ENCODE measurements at regions not wholly inside any gene's neighbourhood (a gene's known extent, or its start where the extent isn't known, plus 50 kb on each side); places are given as distances from the start of the nearest gene placed in this dataset.
"Not testable (repeated sequence)": the region's sequence is repeated elsewhere in the genome, so short reads cannot be mapped to it uniquely, and the experiment has no call there.

DNA sequence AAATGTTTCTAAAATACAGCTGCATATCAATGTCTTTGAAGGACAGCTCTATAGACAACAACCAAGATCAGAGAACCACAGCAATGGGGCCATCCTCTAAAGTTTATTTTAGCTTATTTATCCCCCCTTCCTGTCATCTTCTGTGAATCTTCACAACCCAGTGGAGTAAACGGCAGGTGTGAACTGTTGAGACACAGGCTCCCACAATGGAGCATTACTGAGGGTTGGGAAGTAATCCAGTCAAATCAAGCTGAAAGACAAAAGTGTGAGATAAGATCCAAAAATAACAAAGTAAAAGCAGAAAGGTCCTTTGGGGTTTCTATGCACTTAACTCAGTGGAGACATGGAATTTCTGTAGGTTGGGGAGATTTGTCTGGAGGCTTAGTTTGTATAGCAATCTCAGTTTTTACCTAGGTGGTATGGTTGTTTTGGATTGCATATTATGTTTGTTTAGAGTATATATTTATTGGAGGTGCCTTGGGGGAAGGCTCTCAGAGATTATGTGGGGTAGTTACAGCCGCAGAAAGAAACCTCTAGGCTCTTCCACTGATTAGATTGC is 286.9 kb upstream of the ADGRL2 start:
- TF ChIP-seq, protein P1, sequence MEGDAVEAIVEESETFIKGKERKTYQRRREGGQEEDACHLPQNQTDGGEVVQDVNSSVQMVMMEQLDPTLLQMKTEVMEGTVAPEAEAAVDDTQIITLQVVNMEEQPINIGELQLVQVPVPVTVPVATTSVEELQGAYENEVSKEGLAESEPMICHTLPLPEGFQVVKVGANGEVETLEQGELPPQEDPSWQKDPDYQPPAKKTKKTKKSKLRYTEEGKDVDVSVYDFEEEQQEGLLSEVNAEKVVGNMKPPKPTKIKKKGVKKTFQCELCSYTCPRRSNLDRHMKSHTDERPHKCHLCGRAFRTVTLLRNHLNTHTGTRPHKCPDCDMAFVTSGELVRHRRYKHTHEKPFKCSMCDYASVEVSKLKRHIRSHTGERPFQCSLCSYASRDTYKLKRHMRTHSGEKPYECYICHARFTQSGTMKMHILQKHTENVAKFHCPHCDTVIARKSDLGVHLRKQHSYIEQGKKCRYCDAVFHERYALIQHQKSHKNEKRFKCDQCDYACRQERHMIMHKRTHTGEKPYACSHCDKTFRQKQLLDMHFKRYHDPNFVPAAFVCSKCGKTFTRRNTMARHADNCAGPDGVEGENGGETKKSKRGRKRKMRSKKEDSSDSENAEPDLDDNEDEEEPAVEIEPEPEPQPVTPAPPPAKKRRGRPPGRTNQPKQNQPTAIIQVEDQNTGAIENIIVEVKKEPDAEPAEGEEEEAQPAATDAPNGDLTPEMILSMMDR (conservative IDR thresholded peaks at IDR 0.05) = no peak
- no peak overlapping the region for H3K27ac ChIP-seq

DNA sequence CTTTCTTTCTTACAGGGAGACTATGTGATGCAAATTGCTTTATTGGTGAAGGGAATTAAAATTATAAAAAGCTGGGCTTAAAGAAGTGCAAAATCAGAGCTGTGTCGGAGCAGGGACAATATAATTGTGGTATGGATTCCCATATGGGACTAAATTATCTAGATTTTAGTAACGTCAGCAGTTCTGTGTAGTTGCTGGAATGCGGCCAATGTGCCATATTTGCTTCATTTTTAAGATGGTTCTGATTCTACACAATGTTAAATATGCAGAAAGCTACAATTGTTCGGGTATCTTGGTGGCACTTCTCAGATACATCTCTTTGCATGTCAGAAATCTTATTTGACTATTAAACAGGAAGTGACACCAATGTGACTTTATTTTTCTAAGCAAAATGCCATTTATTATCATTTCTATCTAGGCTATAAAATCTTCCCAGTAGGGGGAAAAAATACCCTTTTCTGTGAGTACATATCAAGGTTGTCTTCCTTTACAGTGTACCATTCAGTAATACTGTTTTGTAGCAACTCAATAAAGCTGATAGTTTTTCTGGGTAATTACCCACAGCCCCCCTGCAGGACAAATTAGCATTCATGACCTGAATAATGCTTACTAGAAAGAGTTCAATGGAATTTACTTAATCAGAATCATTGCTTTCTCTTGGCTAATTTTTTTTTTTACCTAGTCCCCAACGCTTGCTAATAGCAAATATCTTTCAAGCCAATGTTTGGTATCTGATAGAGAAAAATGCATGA is 288.3 kb upstream of the ADGRL2 start:
- H3K27ac ChIP-seq = no peak overlapping the region
- TF ChIP-seq, protein P1 (conservative IDR thresholded peaks at IDR 0.05) = no peak

DNA sequence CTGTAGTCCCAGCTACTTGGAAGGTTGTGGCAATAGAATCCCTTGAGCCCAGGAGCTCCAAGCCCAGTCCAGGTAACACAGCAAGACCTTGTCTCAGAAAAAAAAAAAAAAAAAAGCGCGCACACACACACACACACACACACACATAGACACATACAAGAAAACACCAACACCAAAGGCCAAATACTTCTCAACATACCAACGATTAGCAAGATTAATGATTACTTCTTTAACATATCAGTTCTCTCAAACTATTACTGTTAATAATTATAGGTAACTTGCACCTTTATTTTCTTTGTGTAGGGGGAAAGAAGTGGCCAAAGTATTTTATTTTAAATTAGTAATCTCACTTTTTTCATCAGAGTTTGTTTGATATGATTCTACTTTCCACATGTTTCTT is 289.5 kb upstream of the ADGRL2 start:
- TF ChIP-seq, protein P1 (conservative IDR thresholded peaks at IDR 0.05) = no peak
- H3K27ac ChIP-seq = no peak overlapping the region

DNA sequence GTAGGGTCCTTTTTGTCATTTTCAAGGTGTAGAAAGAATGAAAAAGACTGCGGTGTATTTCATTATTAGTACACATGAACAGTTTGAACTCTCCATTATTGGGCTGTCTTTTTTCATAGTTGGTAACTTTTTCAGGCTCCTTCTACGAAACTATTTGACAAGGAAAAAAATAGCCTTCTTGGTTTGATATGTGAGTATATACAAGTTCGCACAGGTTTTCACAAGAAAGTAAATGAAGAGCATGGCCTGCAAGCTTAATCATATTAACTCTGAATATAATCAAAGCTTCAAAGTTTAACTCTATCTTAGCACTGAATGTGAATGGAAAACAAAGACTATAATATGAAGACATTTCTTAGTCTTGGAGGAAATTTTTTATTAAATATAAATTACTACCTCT is 290.0 kb upstream of the ADGRL2 start:
- no peak overlapping the region for H3K27ac ChIP-seq
- TF ChIP-seq, protein P1 (conservative IDR thresholded peaks at IDR 0.05) = no peak

DNA sequence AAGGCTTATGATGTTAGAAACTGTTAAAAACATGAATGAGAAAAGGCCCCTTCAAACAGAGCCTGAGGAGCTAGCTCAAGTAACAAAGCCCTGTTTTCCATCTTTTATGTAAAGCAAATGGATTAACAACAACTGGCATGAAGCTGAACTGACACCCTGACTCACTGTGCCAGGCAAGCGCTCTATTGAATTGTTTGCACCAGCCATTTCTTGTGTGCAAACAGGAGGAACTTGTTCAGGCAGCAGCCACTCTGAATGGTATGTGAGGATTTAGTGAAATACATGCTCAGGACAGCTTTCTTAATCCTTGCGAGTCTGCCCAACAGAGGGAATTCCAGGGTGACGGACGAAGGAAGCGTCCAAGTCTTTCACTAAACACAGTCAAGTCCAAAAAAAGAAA is 291.1 kb upstream of the ADGRL2 start:
- H3K27ac ChIP-seq = peak overlapping the region; percentile 31

DNA sequence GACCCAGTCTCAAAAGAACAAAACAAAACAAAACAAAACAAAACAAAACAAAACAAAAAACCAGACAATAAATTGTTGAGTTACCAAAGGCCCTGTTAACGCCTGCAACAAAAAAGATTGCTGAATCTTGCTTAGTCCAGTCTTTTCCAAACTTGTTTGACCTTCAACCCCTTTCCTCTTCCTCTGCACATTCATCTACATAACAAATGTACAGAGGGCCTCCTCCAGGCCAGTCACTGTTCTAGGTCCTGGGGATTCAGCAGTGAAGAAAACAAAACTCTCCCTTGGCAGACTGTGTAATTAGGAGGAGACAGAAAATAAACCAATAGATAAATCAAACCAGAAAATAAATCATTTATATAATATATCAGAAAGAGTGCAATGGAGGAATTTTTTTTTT is 294.0 kb upstream of the ADGRL2 start:
- no peak overlapping the region for H3K27ac ChIP-seq
- TF ChIP-seq, protein P1 (conservative IDR thresholded peaks at IDR 0.05) = no peak

More for the DNA sequence above, 291.1 kb upstream of the ADGRL2 start:
- TF ChIP-seq, protein P1 (conservative IDR thresholded peaks at IDR 0.05) = no peak

DNA sequence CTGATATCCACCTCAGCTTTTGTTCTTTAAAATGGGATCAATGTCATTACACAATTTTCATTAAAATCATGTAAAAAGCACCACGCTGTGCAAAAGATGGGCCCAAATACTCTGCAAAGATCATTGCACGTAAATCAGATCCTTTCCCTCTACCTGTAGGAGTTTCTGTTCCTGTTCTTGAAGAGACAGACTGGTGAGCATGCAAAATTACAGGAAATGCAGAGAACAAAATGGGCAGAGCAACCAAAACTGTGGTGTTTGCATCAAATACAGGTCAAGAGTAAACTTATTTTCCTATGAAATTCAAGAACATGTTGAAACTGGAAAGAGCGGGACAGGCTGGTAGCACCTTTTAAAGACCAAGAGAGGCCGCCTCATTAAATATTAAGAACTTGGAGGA is 294.9 kb upstream of the ADGRL2 start:
- H3K27ac ChIP-seq = no peak overlapping the region

DNA sequence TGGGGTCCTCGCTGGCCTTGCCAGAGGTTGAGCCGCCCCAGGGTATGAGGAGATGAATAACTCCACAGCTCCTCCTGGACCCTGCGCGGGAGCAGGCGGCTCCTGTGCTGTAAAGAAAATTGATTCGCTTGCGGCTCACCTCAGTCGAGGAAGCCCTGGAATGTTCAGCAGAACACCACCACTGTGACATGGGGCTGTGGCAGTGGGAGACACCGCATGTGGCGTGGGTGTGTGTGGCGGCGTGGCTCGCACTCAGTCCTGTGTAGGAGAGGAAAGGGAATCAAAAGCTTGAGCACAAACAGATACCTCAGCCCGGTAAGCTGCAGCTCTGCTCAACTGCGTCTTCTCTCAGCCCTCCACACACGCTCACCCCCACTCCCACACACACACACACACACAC is 295.9 kb upstream of the ADGRL2 start:
- not testable (repeated sequence) for H3K27ac ChIP-seq

More for the DNA sequence above, 294.9 kb upstream of the ADGRL2 start:
- TF ChIP-seq, protein P1 (conservative IDR thresholded peaks at IDR 0.05) = no peak

DNA sequence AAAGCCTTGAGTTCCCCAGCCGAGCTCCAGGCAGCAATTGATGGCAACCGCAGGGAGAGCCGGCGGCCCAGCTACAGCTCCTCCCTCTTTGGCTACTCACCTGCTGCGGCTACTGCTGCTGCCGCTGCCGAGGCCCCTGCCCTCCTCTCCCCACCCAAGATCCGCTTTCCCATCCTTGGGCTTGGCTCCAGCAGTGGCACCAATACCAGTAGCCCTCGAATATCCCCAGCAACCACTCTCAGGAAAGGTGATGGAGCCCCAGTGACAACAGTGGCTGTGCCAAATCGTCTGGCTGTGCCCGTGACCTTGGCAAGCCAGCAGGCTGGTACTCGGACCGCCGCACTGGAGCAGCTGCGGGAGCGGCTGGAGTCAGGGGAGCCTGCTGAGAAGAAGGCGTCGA is 298.0 kb upstream of the ADGRL2 start:
- H3K27ac ChIP-seq = not testable (repeated sequence)

DNA sequence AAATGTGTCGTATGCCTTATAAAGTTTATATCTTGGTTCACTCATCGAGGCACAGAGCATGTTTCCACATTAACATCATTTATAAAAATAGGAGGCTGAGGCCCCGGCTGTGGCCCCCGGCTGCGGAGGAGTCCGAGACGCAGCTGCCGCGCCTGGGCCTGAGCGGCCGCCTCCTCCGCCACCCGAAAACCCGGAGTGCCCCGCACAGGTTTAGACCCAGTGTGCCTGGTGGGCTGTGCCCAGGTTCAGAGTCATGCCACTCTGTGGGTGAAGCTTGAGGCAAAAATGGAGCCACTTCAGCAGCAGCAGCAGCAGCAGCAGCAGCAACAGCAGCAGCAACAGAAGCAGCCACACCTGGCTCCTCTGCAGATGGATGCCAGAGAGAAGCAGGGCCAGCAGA is 299.2 kb upstream of the ADGRL2 start:
- not testable (repeated sequence) for H3K27ac ChIP-seq
